GM12878 (cell line): ENCODE measurements at regions not wholly inside any gene's neighbourhood (a gene's known extent, or its start where the extent isn't known, plus 50 kb on each side); places are given as distances from the start of the nearest gene placed in this dataset.

Experiments used
- EZH2 ChIP-seq: IDR thresholded peaks from 2 replicates; pipeline ENCODE4 v1.6.1; 2012; ENCODE audit warnings: low read depth, mild to moderate bottlenecking, control low read depth, inconsistent platforms, low read length, borderline replicate concordance; ENCODE audit not compliant: control insufficient read depth
- POLR2AphosphoS2 ChIP-seq: IDR thresholded peaks from 2 replicates; pipeline ENCODE4 v1.6.1; 2011; ENCODE audit warnings: low read depth, mild to moderate bottlenecking, low read length, improper control_type of control experiment, moderate library complexity
- POLR2AphosphoS5 ChIP-seq: IDR thresholded peaks from 2 replicates; pipeline ENCODE4 v1.6.1; 2011; ENCODE audit warnings: mild to moderate bottlenecking, low read length, inconsistent platforms
- TF ChIP-seq, protein P1 (sequence below), 3 experiments: IDR thresholded peaks in 2 of 3; conservative IDR thresholded peaks in 1 of 3; 2 replicates each; pipeline ENCODE4 v1.5.1; 2011; ENCODE audit warnings: low read depth in 3 of 3, low read length in 3 of 3, mild to moderate bottlenecking in 3 of 3, control low read depth in 2 of 3, moderate library complexity in 2 of 3, inconsistent platforms in 1 of 3, mixed read lengths in 1 of 3; ENCODE audit not compliant: control insufficient read depth in 2 of 3, insufficient read depth in 1 of 3; ENCODE audit errors: extremely low read depth in 1 of 3
- TF ChIP-seq, protein P2 (sequence below): IDR thresholded peaks from 2 replicates; pipeline ENCODE4 v1.6.1; 2012; ENCODE audit warnings: low read depth, low read length, improper control_type of control experiment
- TF ChIP-seq, protein P3 (sequence below): IDR thresholded peaks from 2 replicates; pipeline ENCODE4 v1.6.1; 2012; ENCODE audit warnings: low read depth, low read length, improper control_type of control experiment

DNA sequence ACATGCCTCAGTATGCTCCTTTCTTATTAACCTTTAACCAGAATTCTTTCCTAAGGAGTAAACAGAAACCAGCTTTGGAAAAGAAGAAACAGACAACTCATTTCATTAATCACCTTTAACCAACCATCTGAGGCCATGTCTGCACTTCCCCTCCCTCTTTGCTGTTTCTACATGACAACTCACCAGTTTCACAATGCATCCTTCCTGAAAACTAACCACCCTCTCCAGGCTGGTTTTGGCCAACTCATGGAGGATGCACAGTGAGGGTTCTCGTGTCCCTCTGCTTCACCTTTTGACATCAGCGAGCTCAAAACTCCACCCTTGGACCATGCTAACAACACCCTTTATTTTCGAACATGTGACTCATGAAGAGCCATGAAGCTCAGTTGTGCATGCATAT lies 244.1 kb downstream of the ELAVL2 start:
- TF ChIP-seq, protein P1, sequence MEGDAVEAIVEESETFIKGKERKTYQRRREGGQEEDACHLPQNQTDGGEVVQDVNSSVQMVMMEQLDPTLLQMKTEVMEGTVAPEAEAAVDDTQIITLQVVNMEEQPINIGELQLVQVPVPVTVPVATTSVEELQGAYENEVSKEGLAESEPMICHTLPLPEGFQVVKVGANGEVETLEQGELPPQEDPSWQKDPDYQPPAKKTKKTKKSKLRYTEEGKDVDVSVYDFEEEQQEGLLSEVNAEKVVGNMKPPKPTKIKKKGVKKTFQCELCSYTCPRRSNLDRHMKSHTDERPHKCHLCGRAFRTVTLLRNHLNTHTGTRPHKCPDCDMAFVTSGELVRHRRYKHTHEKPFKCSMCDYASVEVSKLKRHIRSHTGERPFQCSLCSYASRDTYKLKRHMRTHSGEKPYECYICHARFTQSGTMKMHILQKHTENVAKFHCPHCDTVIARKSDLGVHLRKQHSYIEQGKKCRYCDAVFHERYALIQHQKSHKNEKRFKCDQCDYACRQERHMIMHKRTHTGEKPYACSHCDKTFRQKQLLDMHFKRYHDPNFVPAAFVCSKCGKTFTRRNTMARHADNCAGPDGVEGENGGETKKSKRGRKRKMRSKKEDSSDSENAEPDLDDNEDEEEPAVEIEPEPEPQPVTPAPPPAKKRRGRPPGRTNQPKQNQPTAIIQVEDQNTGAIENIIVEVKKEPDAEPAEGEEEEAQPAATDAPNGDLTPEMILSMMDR (IDR thresholded peaks at IDR 0.05 in 2 of 3, conservative IDR thresholded peaks at IDR 0.05 in 1 of 3; ENCODE audit: control insufficient read depth in 2 of 3, extremely low read depth in 1 of 3, insufficient read depth in 1 of 3, low read depth in 3 of 3, low read length in 3 of 3): no peak
- TF ChIP-seq, protein P2, sequence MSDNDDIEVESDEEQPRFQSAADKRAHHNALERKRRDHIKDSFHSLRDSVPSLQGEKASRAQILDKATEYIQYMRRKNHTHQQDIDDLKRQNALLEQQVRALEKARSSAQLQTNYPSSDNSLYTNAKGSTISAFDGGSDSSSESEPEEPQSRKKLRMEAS: no peak
- TF ChIP-seq POLR2AphosphoS5: no peak
- TF ChIP-seq EZH2: no peak
- TF ChIP-seq, protein P3, sequence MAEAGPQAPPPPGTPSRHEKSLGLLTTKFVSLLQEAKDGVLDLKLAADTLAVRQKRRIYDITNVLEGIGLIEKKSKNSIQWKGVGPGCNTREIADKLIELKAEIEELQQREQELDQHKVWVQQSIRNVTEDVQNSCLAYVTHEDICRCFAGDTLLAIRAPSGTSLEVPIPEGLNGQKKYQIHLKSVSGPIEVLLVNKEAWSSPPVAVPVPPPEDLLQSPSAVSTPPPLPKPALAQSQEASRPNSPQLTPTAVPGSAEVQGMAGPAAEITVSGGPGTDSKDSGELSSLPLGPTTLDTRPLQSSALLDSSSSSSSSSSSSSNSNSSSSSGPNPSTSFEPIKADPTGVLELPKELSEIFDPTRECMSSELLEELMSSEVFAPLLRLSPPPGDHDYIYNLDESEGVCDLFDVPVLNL: no peak
- TF ChIP-seq POLR2AphosphoS2: no peak
